Neural cell (in vitro differentiated cells): ENCODE measurements at regions not wholly inside any gene's neighbourhood (a gene's known extent, or its start where the extent isn't known, plus 50 kb on each side); places are given as distances from the start of the nearest gene placed in this dataset.

Experiments used
- H2AFZ ChIP-seq: fragments of 200-600, 300-800 bp; sonication (generic), shearing (Covaris generic); 2 replicates; pipeline ENCODE4 v1.6.0; 2014; ENCODE audit warnings: low read depth, mild to moderate bottlenecking, antibody characterized with exemption, low read length, moderate library complexity
- H3F3A ChIP-seq: fragments of 200-600 bp; shearing (Covaris generic); 2 replicates; pipeline ENCODE4 v1.6.1; 2016; ENCODE audit warnings: mild to moderate bottlenecking, moderate library complexity, mixed read lengths, antibody characterized with exemption, low read length; ENCODE audit not compliant: insufficient read depth, poor library complexity, severe bottlenecking
- H3K27ac ChIP-seq: fragments of 200-600, 300-800 bp; sonication (generic), shearing (Covaris generic); 2 replicates; pipeline ENCODE4 v1.5.1; 2014; ENCODE audit warnings: mild to moderate bottlenecking, low read length, moderate library complexity
- H3K27me3 ChIP-seq: fragments of 300-800, 200-600 bp; sonication (generic), shearing (Covaris generic); 2 replicates; pipeline ENCODE4 v1.6.0; 2014; ENCODE audit warnings: mild to moderate bottlenecking, low read depth, low read length, moderate library complexity; ENCODE audit not compliant: insufficient read depth
- H3K36me3 ChIP-seq: fragments of 300-800, 200-600 bp; sonication (generic), shearing (Covaris generic); 2 replicates; pipeline ENCODE4 v1.5.1; 2014; ENCODE audit warnings: mild to moderate bottlenecking, antibody characterized with exemption, low read length, moderate library complexity; ENCODE audit not compliant: insufficient read depth
- H3K4me2 ChIP-seq: fragments of 300-800, 200-600 bp; sonication (generic), shearing (Covaris generic); 2 replicates; pipeline ENCODE4 v1.6.0; 2014; ENCODE audit warnings: mild to moderate bottlenecking, low read length
- H3K4me3 ChIP-seq: fragments of 300-800, 200-600 bp; sonication (generic), shearing (Covaris generic); 2 replicates; pipeline ENCODE4 v1.5.1; 2014; ENCODE audit warnings: mild to moderate bottlenecking, low read length, moderate library complexity
- H3K79me2 ChIP-seq: fragments of 200-600 bp; shearing (Covaris generic); replicated peaks from 2 replicates; pipeline ENCODE4 v1.6.0; 2014; ENCODE audit warnings: mild to moderate bottlenecking, low read length, moderate library complexity; ENCODE audit not compliant: insufficient read depth
- H3K9ac ChIP-seq: fragments of 300-800, 200-600 bp; sonication (generic), shearing (Covaris generic); 2 replicates; pipeline ENCODE4 v1.6.1; 2016; ENCODE audit warnings: mild to moderate bottlenecking, low read length, mixed read lengths
- H3K9me2 ChIP-seq: fragments of 200-600 bp; shearing (Covaris generic); 2 replicates; pipeline ENCODE4 v1.6.1; 2016; ENCODE audit warnings: mild to moderate bottlenecking, low read length, mixed read lengths; ENCODE audit not compliant: insufficient read depth
- H3K9me3 ChIP-seq: fragments of 200-600, 300-800 bp; sonication (generic), shearing (Covaris generic); 2 replicates; pipeline ENCODE4 v1.6.1; 2016; ENCODE audit warnings: mild to moderate bottlenecking, mixed run types, low read length, moderate library complexity, mixed read lengths
- H4K20me1 ChIP-seq: fragments of 200-600 bp; shearing (Covaris generic); 2 replicates; pipeline ENCODE4 v1.6.1; 2016; ENCODE audit warnings: mild to moderate bottlenecking, mixed run types; ENCODE audit not compliant: insufficient read depth
- CTCF ChIP-seq: fragments of 450-650 bp; IDR thresholded peaks from 2 replicates; pipeline ENCODE4 v1.5.1; 2014; ENCODE audit warnings: antibody characterized with exemption, mild to moderate bottlenecking, moderate library complexity; ENCODE audit not compliant: poor library complexity, severe bottlenecking
- EP300 ChIP-seq: fragments of 450-650 bp; conservative IDR thresholded peaks from 2 replicates; pipeline ENCODE4 v1.6.1; 2014; ENCODE audit warnings: antibody characterized with exemption, mild to moderate bottlenecking, moderate library complexity; ENCODE audit not compliant: poor library complexity, severe bottlenecking
- EZH2 ChIP-seq: fragments of 200-600, 300-800 bp; shearing (Covaris generic), sonication (generic); IDR thresholded peaks from 2 replicates; pipeline ENCODE4 v1.6.1; 2014; ENCODE audit warnings: antibody characterized with exemption, low read length, borderline replicate concordance, mild to moderate bottlenecking; ENCODE audit not compliant: insufficient read depth, poor library complexity, severe bottlenecking
- MXI1 ChIP-seq: fragments of 450-650 bp; conservative IDR thresholded peaks from 2 replicates; pipeline ENCODE4 v1.6.1; 2014; ENCODE audit warnings: antibody characterized with exemption, mild to moderate bottlenecking; ENCODE audit not compliant: poor library complexity, severe bottlenecking
- POLR2AphosphoS5 ChIP-seq: IDR thresholded peaks from 2 replicates; pipeline ENCODE4 v1.6.1; 2012
- RAD21 ChIP-seq: fragments of 450-650 bp; conservative IDR thresholded peaks from 2 replicates; pipeline ENCODE4 v1.6.1; 2014; ENCODE audit warnings: antibody characterized with exemption, mild to moderate bottlenecking, moderate library complexity
- SMC3 ChIP-seq: fragments of 450-650 bp; conservative IDR thresholded peaks from 2 replicates; pipeline ENCODE4 v1.6.1; 2014; ENCODE audit warnings: antibody characterized with exemption, mild to moderate bottlenecking, moderate library complexity; ENCODE audit not compliant: poor library complexity
- TAF1 ChIP-seq: IDR thresholded peaks from 2 replicates; pipeline ENCODE4 v1.6.1; 2012; ENCODE audit warnings: low read depth
- TF ChIP-seq, protein P1 (sequence below): IDR thresholded peaks from 2 replicates; pipeline ENCODE4 v1.6.1; 2012; ENCODE audit warnings: borderline replicate concordance

GRCh38 chr10:71068861-71069271, 143.5 kb upstream of the UNC5B start:
- TF ChIP-seq CTCF (no peak), EZH2 (no peak)
- H3K36me3 ChIP-seq = no peaks in the 10 kb centered on the region
- H3K4me2 ChIP-seq = no peak overlapping the region
- H4K20me1 ChIP-seq = no peaks in the 10 kb centered on the region
- H3K27ac ChIP-seq = no peak overlapping the region
- H3K27me3 ChIP-seq = no peaks in the 10 kb centered on the region
- no peaks in the 10 kb centered on the region for H3F3A ChIP-seq
- H3K9me2 ChIP-seq = no peaks in the 10 kb centered on the region
- H3K9me3 ChIP-seq = no peaks in the 10 kb centered on the region
- H3K79me2 ChIP-seq = no peaks in the 10 kb centered on the region
- H2AFZ ChIP-seq = no peak overlapping the region
- H3K4me3 ChIP-seq = no peak overlapping the region
- no peak overlapping the region for H3K9ac ChIP-seq

DNA sequence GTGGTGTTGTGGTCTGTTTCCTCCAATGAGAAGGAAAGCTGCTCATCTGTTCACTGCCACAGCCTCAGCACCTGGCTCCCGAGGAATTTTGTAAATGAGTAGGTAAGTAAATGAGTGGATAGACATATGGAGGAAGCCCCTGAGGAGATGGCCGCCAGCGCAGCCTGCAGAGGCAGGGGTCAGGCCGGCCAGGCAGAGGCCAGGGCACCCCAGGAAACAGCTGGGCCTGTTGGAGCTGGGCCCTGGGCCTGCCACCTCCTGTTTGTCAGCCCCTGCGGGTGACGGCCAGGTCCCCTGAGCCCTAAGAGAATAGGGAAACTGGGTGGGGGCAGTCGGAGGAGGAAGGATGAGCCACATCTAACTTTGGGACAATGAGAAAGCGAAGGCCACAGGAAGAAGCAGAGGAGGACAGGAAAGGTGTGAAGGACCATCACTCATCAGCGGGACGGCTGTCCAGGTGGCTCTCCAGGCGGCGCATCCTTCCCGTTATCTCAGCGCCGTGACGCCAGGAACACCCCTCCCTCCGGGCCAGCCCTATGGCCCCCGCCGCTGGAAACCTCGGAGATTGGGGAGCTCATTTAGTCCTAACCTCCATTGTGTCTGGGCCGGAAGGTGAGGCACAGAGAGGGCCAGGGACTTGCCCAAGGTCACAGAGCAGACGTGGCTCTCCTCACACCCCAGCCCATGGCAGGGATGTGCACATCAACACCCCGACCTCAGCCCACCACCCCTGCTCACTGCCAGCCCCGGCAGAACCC, 142.3 kb upstream of the UNC5B start:
- no peak overlapping the region for H3K4me2 ChIP-seq
- H3K9me3 ChIP-seq = no peaks in the 10 kb centered on the region
- no peaks in the 10 kb centered on the region for H3K36me3 ChIP-seq
- H3K27ac ChIP-seq = no peak overlapping the region
- no peak overlapping the region for H2AFZ ChIP-seq
- H3K79me2 ChIP-seq = no peaks in the 10 kb centered on the region
- H3K4me3 ChIP-seq = no peak overlapping the region
- no peaks in the 10 kb centered on the region for H3F3A ChIP-seq
- H3K9me2 ChIP-seq = no peaks in the 10 kb centered on the region
- no peaks in the 10 kb centered on the region for H3K27me3 ChIP-seq
- H3K9ac ChIP-seq = no peak overlapping the region
- TF ChIP-seq RAD21 (no peak), MXI1 (no peak), EP300 (no peak), TAF1 (no peak), CTCF (no peak), SMC3 (no peak), EZH2 (no peak), POLR2AphosphoS5 (no peak)
- TF ChIP-seq, protein P1, sequence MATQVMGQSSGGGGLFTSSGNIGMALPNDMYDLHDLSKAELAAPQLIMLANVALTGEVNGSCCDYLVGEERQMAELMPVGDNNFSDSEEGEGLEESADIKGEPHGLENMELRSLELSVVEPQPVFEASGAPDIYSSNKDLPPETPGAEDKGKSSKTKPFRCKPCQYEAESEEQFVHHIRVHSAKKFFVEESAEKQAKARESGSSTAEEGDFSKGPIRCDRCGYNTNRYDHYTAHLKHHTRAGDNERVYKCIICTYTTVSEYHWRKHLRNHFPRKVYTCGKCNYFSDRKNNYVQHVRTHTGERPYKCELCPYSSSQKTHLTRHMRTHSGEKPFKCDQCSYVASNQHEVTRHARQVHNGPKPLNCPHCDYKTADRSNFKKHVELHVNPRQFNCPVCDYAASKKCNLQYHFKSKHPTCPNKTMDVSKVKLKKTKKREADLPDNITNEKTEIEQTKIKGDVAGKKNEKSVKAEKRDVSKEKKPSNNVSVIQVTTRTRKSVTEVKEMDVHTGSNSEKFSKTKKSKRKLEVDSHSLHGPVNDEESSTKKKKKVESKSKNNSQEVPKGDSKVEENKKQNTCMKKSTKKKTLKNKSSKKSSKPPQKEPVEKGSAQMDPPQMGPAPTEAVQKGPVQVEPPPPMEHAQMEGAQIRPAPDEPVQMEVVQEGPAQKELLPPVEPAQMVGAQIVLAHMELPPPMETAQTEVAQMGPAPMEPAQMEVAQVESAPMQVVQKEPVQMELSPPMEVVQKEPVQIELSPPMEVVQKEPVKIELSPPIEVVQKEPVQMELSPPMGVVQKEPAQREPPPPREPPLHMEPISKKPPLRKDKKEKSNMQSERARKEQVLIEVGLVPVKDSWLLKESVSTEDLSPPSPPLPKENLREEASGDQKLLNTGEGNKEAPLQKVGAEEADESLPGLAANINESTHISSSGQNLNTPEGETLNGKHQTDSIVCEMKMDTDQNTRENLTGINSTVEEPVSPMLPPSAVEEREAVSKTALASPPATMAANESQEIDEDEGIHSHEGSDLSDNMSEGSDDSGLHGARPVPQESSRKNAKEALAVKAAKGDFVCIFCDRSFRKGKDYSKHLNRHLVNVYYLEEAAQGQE = no peak
- H4K20me1 ChIP-seq = no peaks in the 10 kb centered on the region
